ENCODE measurements at regions not wholly inside any gene's neighbourhood (a gene's known extent, or its start where the extent isn't known, plus 50 kb on each side); places are given as distances from the start of the nearest gene placed in this dataset.

DNA sequence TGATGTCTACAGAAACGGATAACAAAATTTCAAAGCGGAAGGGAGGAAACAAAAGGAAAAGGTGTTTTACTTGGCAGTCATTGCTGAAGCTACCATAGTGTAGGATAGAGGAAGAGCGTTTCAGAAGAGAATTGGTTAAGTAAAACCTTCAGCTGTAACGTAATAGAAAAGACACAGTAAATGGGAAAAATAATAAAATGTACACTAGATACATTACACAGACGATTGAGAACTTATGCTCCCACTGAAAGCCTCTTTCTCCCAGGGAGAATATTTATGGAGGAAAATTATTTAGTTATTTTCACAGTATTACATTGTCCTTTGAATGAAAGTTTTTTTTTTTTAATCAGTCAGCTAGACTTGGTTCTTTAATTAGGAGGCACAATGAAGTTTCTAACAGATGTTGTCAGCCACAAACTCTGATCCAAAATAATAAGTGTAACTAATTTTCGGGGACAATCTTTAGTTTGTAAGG lies 90.7 kb upstream of the PRDM1 start:
- no peak overlapping the region for H3K27ac ChIP-seq (ENCODE audit: poor library complexity, severe bottlenecking)
- DNase-seq (ENCODE audit: low spot score) = no peak

DNA sequence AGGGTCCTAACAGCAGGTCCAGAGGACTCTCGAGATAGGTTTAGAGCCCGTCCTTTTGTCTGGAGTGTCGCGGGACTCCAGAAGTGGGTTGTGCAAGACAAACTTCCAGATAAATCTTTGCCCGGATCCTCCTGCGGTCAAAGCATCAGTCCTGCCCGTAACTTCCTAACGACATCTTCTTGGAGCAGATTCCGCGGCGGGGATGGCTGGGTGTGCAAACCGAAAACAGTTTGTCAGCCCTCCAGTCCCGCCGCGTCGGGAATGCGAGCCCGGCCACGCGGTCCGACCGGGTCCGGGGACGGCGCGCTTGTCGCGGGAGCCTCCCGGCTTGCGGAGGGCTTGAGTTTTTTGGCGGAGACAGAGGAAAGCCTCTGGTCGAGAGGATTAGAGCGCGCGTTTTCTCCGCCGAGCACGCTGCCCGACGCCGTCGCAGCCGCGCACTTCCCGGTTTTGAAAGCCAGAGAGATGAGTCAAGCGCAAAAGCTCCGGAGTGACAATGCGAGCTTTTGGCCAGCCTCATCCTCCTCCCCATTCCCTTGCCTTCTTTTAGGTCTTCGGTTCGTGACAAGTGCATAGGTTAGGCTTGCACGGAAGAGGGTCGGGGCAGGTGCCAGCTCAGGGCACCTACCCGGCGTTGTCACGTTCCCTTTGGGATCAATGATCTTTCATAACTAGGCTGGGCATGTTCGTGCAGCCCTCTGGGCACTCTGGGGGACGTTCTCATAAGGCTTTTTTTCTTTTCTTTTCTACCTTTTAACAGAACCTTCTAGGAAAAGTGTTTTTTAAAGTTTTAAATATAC lies 91.3 kb upstream of the PRDM1 start:
- no peak for DNase-seq (ENCODE audit: low spot score)
- H3K36me3 ChIP-seq (ENCODE audit: low read depth) = no peaks in the 10 kb centered on the region
- TF ChIP-seq, protein P1, sequence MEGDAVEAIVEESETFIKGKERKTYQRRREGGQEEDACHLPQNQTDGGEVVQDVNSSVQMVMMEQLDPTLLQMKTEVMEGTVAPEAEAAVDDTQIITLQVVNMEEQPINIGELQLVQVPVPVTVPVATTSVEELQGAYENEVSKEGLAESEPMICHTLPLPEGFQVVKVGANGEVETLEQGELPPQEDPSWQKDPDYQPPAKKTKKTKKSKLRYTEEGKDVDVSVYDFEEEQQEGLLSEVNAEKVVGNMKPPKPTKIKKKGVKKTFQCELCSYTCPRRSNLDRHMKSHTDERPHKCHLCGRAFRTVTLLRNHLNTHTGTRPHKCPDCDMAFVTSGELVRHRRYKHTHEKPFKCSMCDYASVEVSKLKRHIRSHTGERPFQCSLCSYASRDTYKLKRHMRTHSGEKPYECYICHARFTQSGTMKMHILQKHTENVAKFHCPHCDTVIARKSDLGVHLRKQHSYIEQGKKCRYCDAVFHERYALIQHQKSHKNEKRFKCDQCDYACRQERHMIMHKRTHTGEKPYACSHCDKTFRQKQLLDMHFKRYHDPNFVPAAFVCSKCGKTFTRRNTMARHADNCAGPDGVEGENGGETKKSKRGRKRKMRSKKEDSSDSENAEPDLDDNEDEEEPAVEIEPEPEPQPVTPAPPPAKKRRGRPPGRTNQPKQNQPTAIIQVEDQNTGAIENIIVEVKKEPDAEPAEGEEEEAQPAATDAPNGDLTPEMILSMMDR (IDR thresholded peaks at IDR 0.05; ENCODE audit: poor library complexity, severe bottlenecking) = no peak
- H3K9me3 ChIP-seq (ENCODE audit: severe bottlenecking) = no peaks in the 10 kb centered on the region
- peak; percentile 58 for ATAC-seq (ENCODE audit: low read depth)
- peak overlapping the region; percentile 60 for H3K4me3 ChIP-seq (ENCODE audit: severe bottlenecking)
- H3K4me1 ChIP-seq (ENCODE audit: insufficient read depth, poor library complexity, severe bottlenecking) = peaks cover 13% of the 10 kb centered on the region
- peak overlapping the region; percentile 21 for H3K27ac ChIP-seq (ENCODE audit: poor library complexity, severe bottlenecking)
- no peaks in the 10 kb centered on the region for H3K27me3 ChIP-seq (ENCODE audit: insufficient read depth, poor library complexity, severe bottlenecking)

More for the DNA sequence above, 90.7 kb upstream of the PRDM1 start:
- peak overlapping the region; percentile 60 for H3K4me3 ChIP-seq (ENCODE audit: severe bottlenecking)
- peaks cover 6% of the 10 kb centered on the region for H3K4me1 ChIP-seq (ENCODE audit: insufficient read depth, poor library complexity, severe bottlenecking)
- H3K27me3 ChIP-seq (ENCODE audit: insufficient read depth, poor library complexity, severe bottlenecking) = no peaks in the 10 kb centered on the region
- H3K36me3 ChIP-seq (ENCODE audit: low read depth) = no peaks in the 10 kb centered on the region
- no peaks in the 10 kb centered on the region for H3K9me3 ChIP-seq (ENCODE audit: severe bottlenecking)
- ATAC-seq (ENCODE audit: low read depth) = no peak; the same call in 2 of the 3 replicates
- TF ChIP-seq, protein P1 (IDR thresholded peaks at IDR 0.05; ENCODE audit: poor library complexity, severe bottlenecking) = no peak

DNA sequence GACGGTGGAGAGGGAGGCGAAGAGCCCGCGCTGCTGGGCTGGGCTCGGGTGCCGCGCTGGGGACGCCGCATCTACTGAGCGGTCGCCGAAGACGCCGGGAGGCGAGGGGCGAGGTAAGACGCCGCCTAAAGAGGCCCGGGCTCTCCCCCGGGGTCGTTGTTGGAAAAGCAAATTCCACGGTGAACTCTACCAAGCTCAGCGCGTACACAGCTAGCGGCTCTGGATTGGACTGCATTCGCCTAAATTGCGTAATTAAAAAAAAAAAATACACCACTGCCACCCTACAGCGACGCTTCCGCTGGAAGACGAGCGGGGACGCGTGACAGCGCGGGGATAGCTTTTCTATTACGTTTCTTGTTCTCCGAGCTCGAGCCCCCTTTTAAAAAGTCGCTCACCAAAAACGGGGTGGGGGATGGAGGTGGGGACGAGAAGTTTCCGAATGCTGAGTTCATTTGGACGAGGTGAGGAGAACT lies 92.0 kb upstream of the PRDM1 start:
- peak overlapping the region; percentile 21 for H3K27ac ChIP-seq (ENCODE audit: poor library complexity, severe bottlenecking)
- no peaks in the 10 kb centered on the region for H3K9me3 ChIP-seq (ENCODE audit: severe bottlenecking)
- TF ChIP-seq, protein P1 (IDR thresholded peaks at IDR 0.05; ENCODE audit: poor library complexity, severe bottlenecking) = no peak
- DNase-seq (ENCODE audit: low spot score) (no peak), ATAC-seq (ENCODE audit: low read depth) (no peak)
- no peaks in the 10 kb centered on the region for H3K27me3 ChIP-seq (ENCODE audit: insufficient read depth, poor library complexity, severe bottlenecking)
- peak overlapping the region; percentile 60 for H3K4me3 ChIP-seq (ENCODE audit: severe bottlenecking)
- H3K4me1 ChIP-seq (ENCODE audit: insufficient read depth, poor library complexity, severe bottlenecking) = peaks cover 13% of the 10 kb centered on the region
- H3K36me3 ChIP-seq (ENCODE audit: low read depth) = no peaks in the 10 kb centered on the region

DNA sequence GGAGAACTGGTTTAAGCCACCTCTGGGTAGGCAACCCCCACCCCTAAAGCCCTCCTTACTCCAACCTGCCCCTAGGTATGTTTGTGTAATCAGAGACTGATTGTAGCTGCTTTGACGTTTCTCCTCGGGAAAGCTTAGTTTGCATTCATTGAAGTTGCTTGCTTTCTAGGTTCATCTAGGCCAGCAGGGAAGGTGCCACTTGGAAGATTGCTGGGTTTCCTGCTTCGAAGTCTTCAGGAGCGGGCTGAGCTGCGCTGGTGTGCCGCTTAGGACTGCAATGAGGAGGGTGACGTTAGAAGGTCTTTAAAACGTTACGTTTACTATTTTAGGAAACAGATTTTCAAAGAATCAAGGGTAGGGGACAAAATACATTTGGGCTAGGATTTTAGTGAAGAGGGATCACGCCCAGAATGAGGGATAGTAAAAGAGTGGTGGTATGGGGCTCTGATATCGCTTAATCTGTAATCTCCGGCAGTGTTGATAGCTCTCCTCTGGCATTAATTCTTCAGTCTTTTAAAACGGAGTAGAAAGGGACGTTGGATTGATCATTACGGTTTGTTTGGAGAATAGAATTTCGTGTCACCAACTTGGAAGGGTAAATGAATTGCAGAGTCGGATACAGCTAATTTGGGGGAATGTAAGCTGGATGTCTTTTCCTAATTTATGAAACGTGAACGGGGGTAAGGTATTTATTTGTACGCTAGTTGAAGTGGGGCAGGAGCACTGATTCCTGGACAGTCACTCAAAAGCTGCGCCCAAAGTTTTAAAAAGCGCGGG lies 92.6 kb upstream of the PRDM1 start:
- Histone ChIP-seq H3K27ac (ENCODE audit: poor library complexity, severe bottlenecking) (no peak overlapping the region), H3K4me3 (ENCODE audit: severe bottlenecking) (no peak overlapping the region), H3K4me1 (ENCODE audit: insufficient read depth, poor library complexity, severe bottlenecking) (peaks cover 13% of the 10 kb centered on the region), H3K9me3 (ENCODE audit: severe bottlenecking) (no peaks in the 10 kb centered on the region), H3K27me3 (ENCODE audit: insufficient read depth, poor library complexity, severe bottlenecking) (no peaks in the 10 kb centered on the region), H3K36me3 (ENCODE audit: low read depth) (no peaks in the 10 kb centered on the region)
- TF ChIP-seq, protein P1 (IDR thresholded peaks at IDR 0.05; ENCODE audit: poor library complexity, severe bottlenecking) = no peak
- DNase-seq (ENCODE audit: low spot score) (no peak), ATAC-seq (ENCODE audit: low read depth) (no peak)

Measured in RWPE2 (cell line).